HG02642 (cell line): ENCODE measurements at regions not wholly inside any gene's neighbourhood (a gene's known extent, or its start where the extent isn't known, plus 50 kb on each side); places are given as distances from the start of the nearest gene placed in this dataset.
"Not testable (repeated sequence)": the region's sequence is repeated elsewhere in the genome, so short reads cannot be mapped to it uniquely, and the experiment has no call there.

Source experiments
- ATAC-seq: cut with Tn5 transposase; IDR thresholded peaks from one replicate; pipeline ENCODE4 v1.9.1; 2021; ENCODE audit warnings: mild to moderate bottlenecking; ENCODE audit not compliant: unreplicated experiment, poor library complexity

DNA sequence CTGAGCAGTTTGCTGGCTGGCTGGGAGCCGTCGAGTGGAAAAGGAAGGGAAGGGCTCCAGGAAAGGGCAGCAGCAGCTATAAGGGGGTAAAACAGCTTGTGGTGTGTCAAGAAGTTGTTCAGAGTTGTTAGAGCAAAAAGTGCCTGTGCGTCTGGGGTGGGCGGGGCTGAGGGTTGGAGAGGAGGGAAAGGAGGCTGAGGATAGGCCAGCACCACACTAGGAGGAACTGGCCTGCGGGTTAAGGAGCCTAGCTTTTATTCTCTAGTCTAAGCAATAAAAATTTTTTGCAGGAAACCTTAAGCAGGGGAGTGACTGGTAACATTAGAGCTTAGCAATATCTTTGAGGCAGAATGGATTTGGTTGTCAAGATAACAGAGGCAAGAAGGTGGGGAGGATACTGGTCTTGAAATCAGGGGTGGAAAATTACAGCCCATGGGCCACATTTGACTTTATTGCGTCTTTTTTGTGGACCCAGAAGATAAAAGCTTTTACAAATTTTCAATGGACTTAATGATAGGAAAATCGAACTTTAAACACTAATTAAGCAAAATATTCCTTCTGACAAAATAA, 134.5 kb upstream of the AADACL2 start:
- no peak for ATAC-seq

DNA sequence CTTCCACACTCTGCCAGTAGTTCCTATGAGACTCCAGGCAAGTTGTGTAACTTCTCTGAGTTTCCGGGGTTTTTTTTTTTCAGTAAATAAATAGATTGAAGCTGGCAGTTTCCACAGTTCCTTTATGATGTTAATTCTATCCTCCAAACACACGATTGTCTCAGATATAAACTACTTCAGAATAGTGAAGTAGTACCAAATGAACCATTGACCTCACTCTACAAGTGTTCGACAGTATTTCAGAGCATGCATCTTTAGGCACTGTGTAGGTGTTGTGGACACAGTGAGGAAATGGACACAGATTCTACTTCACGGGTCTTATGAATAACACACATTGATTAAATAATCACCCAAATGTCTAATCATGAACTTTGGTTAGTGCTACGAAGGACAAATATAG, 136.1 kb upstream of the IGSF10 start:
- no peak for ATAC-seq

DNA sequence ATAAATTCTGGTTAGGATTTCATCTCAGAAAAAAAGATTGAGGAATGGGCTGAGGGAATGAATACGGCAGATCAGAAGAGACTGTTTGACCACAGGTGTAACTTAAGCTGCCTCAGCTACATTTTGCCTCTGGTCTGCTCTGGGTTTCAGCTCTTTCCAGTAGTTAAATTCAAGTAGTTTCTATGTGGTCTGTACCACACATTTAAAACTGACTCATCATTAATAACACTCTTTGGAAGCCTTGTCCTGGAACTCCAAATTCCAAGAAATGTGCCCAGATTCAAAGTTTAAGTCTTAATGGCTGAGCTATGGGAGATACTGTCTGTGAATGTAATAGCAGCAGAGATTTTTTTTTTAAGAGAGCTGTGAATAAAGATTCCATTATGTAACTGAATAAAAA, 133.1 kb upstream of the IGSF10 start:
- ATAC-seq, result no peak

DNA sequence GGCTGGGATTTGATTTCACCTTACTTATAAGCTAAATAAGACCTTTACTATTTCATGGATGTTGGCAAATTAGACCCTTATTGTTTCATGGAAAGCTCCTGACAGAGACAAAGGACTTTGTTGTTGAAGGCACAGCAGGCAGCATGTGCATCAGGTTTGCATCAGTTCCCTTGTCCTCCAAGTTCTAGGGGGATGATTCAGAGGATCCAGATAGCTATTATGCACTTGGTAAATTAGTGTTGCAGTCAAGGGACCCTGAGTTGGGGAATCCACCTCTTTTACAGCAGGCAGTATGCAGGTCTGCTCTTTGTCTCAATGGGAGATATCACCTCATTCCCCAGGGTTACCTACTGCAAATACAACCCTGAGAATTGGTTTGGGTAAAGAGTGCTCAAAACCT, 131.4 kb upstream of the IGSF10 start:
- ATAC-seq, result no peak

DNA sequence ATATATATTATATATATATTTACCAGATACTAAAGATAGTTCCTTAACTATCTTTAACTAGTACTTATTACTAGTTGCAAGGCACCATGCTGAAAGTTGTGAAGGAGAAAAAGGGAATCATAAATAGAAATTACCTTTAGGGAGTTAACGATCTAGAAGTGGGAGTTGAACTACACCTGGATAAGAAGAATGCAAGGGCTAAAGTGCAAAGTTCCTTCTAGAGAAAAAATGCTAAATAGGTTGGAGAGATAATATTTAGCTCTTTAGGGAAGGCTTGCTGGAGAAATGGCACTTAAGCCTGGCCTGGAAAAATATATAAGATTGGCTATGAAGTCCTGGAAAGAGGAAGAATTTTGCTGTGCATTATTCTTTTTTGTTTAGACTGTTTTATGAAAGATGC, 130.6 kb upstream of the IGSF10 start:
- ATAC-seq, result no peak

DNA sequence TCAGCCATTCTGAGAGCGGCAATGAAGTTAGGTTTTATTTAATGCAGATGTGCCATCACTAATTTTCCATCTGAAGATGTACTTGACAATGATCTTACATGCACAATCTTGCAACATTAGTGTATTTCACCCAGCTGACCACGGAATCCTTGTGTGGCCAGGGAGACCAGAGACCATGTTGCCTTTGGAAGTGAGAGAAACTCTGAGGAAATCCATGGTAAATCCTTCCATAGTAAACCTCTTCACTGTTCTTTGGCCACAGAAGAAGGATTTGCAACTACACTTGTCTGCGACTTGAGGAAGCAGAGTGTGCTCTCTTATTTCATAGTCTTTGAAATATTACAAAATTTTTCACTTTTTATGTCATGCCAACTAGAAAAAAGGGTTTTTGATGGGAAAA, 128.4 kb upstream of the IGSF10 start:
- ATAC-seq, result no peak

DNA sequence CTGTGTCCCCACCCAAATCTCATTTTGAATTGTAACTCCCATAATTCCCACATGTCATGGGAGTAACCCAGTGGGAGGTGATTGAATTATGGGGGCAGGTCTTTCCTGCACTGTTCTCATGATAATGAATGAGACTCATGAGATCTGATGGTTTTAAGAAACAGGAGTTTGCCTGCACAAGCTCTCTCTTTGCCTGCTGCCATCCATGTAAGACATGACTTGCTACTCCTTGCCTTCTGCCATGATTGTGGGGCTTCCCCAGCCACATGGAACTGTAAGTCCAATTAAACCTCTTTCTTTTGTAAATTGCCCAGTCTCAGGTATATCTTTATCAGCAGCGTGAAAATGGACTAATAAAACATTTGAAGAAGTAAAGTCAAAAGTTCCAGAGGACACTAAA, 126.8 kb upstream of the IGSF10 start:
- ATAC-seq, result not testable (repeated sequence)

DNA sequence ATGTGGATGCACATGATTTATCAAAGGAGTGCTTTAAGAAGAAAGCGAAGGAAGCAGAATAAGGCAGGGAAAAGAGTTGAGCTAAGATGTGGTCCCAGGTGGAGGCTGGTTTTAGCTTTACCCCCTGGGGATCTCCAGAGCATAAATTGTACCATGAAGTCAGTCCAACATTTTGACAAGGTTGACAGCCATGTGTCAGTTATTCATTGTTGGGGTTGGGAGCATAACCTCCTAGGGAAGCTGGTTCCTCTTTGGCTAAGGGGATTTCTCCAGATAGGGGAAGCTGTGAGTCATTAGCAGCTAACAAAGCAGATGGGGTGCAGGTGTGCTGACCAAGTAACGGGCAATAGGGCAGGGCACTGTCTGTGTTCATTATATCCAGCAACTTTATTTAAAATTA, 123.7 kb upstream of the IGSF10 start:
- ATAC-seq, result peak; percentile 88

DNA sequence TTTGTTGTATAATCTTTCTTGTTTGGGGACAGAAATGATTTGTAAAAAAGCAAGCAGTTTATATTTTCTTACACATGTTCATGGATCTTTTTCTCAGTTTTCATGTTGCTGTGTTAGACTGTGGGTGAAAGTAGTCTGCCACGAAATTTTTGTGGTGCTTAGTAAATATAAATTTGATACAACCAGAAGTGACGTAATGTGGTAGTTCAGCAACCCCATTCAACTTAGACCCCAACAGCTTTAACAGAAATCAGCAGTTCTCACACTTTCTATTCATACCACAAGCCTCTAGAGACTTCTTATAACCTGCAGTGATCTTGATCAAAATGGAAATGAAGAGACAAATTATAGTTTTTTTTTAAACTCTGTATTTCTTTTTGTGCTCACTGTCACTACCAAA, 120.2 kb upstream of the IGSF10 start:
- ATAC-seq, result no peak

DNA sequence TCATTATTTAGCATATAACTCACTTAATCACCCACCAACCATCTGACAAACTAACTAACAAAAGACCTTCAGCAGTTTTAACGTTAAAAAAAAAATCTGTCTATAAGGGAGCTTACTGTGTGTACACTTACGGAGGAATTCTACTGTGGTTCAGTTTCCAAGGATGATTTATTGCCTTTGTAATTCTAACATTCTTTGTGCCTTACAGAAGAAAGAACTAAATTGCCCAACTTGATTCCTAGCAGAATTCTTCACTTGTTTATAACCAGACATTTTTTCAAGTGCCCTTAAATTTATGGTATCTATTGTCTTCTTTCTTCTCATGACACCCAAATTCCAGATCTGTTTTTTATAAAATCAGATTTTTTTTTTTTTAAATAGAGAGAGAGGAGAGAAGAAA, 119.7 kb upstream of the IGSF10 start:
- ATAC-seq, result no peak

DNA sequence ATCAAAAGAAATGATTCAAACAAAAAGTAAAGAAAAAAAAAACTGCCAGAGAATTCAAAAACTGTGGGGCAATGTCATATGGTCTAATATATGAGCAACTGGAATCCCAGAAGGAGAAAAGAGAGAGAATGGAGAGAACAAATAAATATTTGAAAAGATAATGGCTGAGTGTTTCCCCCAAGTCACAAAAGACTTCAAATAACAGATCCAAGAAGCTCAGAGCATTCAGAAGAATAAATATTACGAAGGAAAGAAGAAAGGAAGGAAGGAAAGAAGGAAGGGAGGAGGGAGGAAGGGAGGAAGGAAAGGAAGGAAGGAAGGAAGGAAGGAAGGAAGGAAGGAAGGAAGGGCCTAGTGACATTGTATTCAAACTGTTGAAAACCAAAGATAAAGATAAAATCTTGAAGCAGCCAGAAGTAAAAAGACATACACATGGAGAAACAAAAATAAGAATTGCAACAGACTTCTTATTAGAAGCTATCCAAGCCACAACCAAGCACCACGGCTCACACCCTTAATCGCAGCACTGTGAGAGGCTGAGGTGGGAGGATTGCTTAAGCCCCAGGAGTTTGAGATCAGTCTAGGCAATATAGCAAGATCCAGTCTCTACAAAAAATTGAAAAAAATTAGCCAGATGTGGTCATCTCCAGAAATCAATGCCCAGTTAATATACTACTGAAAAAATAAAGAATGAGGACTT, 118.9 kb upstream of the IGSF10 start:
- ATAC-seq, result no peak

DNA sequence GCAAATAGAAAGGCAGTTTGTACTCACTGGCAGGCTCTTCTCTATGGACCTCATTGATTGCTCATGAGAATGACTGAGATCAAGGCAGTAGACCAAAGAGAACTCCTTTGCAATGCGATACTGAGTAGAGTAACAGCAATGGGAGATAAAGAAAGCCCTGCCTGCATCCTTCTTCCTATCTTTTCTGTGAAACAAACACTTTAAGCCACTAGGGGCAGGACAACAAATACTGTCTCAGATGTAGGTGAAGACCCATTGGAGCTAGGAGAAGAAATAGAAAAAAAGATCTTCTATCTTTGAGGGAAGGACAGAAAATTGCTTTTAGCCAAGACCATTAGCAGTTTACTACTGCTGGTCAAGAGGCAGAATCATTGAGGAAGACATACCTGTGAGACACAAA, 117.6 kb upstream of the IGSF10 start:
- ATAC-seq, result no peak

DNA sequence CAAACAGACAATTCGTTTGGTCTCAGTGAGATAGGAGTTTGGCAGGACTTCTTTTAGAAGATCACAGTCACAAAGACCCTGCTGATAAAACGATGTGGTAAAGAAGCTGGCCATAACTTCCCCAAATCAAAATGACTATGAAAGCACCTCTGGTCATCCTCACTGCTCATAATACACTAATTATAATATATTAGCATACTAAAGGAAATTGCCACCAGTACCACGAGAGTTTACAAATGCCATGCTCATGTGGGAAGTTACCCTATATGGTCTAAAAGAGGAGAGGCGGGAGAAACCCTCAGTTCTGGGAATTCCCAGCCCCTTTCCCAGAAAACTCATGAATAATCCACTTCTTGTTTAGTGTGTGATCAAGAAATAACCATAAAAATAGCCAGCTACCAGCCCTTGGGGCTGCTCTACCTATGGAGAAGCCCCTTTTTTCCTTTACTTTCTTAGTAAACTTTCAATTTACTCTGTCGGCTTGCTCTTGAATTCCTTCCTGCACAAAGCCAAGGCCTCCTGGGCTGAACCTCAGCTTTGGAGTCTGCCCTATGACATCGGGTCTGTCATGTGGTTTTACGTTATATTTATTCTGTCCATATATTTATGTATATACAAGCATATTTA, 115.8 kb upstream of the IGSF10 start:
- no peak for ATAC-seq

DNA sequence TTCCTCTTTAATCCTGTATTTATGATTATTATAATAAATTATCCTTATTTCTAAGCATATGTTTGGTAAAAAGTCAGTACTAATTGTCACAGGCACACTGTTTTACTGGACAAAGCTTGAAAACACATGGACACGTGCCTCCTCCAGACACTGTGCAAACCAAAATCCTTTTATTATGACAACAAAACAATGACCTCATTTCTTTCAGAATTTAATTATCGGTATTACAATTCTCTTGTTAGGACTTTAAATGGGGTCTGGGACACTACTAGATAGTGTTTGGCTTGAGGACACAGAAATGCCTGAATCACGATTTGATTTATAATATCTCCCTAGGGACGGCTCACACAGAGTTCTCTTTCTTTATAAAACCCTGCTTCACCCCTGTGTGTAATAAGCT, 107.3 kb upstream of the IGSF10 start:
- no peak for ATAC-seq

DNA sequence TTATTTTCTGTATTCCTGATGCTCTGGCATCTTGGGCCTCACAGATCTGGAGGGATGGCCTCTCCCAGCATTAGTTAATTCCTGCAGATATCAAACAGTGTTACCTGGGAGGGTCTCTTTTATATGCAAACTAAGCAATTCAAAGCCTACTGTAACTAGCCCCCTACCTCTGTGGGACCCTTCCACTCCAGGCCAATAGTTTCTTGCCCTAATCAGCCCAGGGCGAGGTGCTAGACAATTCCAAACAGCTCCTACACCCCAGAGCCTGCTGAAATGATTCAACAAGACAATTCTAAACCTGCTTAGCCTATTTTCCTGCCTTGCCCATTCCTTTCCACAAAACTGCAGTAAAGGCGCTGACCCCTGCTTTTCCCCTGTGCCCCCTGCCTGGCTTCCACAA, 106.6 kb upstream of the IGSF10 start:
- ATAC-seq, result no peak

DNA sequence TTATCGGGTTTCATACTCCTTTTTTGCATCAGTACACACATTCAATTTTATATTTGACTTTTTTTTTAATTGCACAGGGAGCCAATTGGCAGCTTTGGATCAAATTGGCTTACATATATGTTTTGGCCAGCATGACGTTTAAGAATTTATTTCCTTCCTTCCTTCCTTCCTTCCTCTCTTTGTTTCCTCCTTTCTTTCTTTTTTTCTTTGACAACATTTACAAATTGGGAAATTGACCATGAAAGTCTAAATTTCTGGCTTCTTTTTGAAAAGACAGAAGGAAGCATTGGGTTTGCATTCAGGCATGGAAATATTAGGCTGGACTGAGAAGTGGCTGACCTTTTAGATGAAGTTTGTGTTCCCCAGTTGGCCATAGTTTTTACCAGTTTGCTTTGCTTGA, 103.4 kb upstream of the IGSF10 start:
- ATAC-seq, result no peak

DNA sequence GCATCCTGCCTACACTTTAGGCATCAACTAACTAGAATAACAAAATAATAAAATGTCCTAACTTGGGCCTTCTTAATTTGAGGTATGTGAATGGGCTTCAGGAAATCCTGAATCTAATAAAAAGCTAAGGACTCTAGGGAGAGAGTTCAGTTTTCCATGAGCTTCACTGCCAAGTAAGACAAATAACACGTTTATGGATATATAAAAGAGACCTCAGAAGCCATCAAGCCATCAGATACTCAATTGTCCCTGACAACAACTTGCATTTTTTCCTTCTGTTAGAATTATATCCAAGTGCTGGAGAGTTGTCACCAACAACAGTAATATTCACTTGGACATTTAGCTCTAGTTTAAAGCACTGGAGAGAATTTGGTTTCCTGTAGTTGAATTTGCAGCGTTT, 102.4 kb upstream of the IGSF10 start:
- ATAC-seq, result no peak

DNA sequence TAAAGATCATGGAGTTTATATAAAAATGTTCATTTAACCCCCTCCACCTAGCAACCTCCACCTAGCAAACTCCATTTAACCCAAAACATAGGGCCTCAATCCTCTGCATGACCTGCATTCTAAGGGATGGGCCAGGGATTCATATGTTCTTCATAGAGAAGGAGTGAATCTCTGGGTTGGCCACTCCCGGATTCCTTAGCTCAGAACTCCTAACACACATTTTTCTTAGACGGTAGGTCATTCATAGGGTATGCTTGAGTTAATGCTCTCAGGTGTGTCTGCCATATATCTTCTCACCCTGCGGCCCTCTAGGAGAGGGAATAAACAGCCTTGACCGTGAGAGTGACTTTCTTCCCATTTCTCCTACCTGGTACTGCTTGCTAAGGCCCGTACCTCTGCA, 102.0 kb upstream of the IGSF10 start:
- ATAC-seq, result no peak

DNA sequence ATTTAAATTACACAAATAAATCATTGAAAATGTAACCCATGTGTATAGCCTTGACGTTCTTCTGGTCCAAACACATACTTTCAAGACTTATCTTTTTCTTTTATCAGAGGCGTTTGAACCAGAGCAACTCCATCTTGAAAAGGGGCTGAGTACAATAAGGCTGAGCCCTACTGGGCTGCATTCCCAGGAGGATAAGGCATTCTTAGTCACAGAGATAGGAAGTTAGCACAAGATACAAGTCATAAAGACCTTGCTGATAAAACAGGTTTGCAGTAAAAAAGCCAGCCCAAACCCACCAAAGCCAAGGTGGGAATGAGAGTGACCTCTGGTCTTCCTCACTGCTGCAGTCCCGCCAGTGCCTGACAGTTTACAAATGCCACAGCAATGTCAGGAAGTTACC, 101.0 kb upstream of the IGSF10 start:
- no peak for ATAC-seq

DNA sequence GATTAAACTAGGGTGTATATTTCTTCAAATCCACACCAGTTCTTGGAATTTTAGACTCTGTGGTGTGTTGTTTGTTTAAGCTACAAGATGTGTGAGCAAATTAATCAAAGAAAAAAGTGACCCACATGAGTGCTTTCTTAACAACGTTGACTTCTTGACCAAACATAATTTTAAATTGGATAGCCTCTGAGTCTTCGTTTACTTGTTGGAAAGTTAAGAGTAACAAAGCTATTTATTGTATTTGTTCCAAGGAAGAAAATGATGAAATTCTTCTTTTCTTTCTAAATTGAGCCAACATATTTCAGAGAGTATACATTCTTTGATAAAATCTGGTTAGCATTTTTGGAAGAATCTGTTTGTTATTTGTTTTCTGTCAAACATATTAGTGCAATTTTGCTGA, 99.9 kb upstream of the IGSF10 start:
- ATAC-seq, result no peak

DNA sequence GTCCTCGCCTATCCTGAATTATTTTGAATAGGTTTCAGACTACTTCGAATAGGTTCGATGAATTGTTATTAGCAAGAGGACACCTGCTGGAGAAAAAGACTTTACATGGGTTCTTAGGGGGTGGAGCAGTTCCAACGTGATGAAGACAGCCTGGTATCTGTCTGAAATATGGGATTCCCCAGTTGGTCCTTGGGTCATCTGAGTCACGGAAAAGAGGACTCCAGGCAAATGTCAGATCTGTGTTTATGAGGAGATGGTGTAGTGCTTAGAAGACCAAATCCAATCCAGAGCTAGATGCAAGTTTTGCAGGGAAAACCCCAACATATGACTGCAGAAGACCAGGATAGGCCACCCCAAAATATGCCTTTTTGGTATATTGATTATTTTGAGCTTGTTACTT, 98.9 kb upstream of the IGSF10 start:
- ATAC-seq, result no peak

DNA sequence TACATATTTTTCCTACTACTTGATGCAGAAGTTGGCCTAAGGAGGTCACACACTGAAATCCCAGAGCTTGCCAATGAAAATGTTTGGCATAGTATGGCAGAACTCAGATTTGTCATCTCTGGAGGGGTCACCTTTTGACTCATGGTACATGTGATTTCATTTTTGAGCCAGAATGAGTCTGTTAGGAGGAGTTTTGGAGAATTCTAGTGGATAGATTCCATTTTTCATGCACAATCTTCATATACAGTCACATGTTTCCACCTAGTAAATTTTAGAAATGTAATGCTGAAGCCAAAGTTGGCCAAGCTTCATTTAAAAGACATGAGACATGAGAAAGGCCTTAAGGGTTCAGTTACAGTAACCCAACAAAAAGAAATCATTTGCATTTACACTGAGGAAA, 97.8 kb upstream of the IGSF10 start:
- ATAC-seq, result no peak
